CMK (cell line): ENCODE measurements at regions not wholly inside any gene's neighbourhood (a gene's known extent, or its start where the extent isn't known, plus 50 kb on each side); places are given as distances from the start of the nearest gene placed in this dataset.
"Not testable (repeated sequence)": the region's sequence is repeated elsewhere in the genome, so short reads cannot be mapped to it uniquely, and the experiment has no call there.

ENCODE experiments used
- DNase-seq: peaks from one replicate; pipeline ENCODE4 v3.0.0-alpha.2; 2010; ENCODE audit warnings: low read depth

DNA sequence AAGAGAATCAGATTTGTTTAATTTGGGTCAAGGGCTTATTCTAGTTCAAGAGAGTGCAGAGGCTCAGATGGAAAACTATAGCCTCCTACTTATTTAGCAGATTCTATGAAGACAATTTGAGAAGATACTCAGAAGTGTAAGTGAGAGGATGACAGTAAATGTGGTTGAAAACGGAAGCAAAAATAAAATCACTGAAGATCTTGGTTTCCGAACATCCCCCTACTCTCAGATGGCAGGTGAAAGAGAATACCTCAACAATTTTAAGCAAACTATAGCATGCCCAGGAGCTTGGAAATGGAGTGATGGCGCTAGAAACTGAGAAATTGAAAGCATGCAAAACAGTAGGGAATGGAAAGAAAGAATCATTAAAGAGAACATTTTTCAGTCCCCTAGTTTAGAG is 705.5 kb upstream of the CDH8 start:
- DNase-seq, result no peak

DNA sequence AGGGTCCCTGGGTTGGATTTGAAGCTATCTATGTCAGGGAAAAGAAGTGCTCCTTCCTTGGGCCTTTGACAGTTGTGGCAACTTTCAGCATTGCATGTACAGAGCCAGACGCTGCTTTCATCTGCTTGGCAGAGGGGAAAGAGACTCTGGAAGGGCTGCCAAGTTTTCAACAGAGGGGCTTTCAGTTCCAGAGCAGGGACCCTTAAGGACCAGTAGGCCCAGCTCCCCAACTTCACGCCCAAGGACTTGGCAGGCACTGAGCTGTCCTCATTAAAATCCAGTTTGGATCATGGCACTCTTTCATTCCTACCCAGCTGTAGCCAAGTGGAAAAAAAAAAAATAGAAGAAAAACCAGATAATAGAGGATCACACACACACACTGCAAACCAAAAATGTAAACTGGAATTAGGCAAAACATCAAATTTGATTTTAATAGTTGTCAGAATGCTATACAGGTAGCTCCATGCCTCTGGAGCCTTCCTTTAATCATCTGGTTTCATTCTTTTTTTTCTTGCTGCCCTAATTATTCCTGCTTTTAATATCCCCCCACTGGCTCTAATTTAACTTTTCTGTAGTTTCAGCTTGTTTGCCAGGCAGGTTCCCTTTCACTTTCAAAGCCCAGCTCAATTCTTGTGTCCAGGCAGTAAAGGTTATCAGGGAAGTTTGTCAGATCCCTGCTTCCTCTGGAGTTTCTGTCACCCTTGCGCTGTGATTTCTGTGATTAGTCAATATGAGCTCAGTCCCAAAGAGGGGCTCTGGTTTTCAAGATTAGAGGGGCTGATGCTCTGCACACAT is 702.6 kb upstream of the CDH8 start:
- DNase-seq, result no peak

DNA sequence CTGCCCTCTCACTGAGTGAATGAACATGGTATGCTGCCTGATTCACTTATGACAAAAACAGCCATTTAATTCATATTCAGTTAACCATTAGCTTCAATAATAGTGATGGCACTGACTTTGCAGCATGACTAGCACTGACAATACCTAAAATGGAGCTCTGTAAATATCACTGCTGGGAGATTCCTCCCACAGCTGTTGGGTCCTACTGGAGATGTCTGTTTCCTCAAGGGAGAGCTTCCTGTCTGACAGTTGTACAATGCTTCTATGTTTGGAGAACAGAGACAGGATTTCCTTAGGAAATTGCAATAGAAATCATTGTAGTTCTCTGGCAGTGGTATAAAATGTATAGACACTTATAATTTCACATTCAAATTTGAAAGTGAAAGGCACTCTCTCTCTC is 695.9 kb upstream of the CDH8 start:
- no peak for DNase-seq

DNA sequence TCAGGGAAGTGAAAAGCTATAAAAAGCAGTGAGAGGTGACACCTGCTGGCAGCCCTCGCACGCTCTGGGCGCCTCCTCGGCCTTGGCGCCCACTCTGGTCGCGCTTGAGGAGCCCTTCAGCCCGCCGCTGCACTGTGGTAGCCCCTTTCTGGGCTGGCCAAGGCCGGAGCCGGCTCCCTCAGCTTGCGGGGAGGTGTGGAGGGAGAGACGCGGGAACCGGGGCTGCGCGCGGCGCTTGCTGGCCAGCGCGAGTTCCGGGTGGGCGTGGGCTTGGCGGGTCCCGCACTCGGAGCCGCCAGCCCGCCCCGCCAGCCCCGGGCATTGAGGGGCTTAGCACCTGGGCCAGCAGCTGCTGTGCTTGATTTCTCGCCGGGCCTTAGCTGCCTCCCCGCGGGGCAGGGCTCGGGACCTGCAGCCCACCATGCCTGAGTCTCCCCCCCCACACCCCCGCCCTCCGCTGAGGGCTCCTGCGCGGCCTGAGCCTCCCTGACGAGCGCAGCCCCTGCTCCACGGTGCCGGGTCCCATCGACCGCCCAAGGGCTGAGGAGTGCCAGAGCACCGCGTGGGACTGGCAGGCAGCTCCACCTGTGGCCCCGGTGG is 688.5 kb upstream of the CDH8 start:
- DNase-seq, result not testable (repeated sequence)

DNA sequence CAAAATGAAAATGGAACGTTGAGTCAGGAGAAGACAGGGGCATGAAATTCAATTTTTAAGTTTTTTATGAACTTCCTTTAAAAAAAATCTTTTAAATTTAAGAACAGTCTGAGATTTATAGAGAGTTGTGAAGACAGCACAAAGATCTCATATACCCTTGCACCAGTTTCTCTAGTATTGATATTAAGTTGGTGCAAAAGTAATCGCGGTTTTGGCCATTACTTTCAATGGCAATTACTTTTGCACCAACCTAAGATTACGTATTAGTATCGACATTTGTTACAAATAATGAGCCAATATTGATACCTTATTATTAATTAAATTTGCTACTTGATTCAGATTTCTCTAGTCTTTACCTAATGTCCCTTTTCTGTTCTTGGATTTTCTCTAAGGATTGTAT is 684.4 kb upstream of the CDH8 start:
- no peak for DNase-seq

DNA sequence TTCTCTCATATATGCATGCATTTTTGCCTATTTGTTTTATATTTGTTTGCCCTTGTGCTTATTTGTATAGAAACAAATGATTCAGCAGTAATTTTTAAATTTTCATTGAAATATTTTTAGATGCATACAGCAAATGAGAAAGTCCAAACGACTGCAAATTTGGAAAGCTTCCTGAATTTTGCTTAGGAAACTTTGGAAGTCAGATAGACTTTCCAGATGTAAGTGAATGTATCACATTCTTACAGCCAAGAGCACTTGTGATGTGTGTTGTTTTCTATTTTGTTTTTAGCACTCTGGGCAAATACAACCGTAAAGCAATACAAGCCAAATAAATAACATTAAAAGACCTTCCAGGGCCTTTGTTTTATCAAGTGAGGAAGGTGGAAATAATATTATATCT is 680.8 kb upstream of the CDH8 start:
- DNase-seq, result no peak

DNA sequence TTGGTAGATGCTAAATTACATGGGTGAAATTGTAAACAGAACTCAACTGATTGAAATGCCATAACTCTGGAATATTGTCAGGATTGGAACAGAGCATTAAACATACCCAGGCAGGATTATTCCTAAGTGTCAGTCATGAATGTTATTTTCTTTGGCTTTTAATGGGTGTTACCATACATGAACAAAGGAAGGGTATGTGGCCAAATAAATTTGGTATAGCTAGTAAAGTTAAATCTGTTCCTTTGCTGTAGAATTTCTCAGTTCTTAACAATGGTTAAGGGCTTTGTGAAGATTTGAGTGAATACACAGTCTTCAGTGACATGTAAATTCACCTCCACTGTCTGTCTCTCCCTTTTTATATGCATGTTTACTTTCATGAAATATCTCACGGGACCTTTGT is 679.5 kb upstream of the CDH8 start:
- no peak for DNase-seq

DNA sequence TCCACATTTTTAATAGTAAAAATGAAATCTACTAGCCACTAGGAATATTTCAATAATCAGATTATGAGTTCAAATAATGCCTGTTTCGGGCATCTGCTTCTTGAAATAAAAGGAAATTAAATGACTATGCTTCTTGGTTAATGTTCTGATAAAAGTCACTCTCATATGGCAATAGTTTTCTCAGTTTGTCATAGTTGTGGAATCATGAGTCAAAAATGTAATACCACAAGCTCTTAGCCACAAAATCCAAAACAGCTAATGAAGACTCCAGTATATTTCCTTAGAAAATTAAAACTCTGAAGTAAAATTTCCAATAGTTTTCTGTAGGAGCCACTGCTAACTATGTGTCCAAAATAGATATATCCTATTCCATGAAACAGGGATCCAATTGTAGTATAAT is 676.3 kb upstream of the CDH8 start:
- no peak for DNase-seq

DNA sequence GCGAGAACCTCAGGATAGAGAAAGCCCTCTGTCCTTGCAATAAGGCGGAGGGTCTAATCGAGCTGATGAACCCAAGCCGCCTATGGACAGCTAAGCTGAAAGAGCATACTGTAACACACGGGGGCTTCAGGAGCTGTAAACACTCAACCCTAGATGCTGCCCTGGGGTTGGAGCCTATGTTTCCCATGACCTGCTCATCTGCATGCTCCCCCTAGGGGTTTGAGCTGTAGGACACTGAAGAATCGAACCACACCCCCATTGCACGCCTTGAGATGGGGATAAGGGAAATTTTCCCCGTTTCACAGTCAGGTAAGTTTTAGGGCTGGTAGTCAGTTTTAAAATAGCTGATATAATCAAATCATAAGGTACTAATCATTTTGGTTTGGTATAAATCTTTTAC is 675.6 kb upstream of the CDH8 start:
- DNase-seq, result no peak

DNA sequence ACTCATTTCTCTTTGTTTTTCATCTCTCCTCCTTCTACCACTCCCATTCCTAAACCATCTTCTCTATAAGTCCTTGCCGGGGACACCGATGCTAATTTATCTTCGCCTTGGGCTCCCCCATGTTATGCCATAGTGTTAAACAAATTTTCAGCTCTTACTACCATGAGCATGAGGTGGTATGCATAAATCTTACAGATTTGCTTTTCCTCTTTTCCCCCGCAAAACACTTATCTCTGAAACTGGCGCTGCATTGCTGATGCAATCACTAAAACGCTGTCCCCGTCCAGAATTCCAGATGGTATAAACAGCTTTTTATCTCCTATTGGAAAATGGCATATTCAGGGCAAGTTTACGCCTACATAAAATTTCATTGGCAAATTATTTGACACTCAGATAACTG is 673.6 kb upstream of the CDH8 start:
- DNase-seq, result no peak

DNA sequence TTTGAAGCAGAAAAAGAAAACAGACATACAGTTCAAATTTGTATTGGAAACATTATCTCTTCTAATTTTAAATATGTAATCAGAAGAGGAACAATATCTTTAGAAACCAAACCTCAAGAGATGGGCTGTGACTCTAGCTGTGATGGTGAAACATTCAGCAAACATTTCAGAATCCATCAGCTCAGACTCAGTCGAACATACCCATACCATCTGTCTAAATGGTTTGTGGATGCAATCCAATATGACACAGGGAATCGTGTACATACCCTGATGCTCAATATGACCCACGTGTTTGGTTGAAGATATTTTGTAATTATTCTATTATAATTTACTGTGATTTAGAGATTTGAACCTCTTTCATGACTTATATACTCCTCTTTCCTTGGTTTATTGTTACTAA is 665.2 kb upstream of the CDH8 start:
- no peak for DNase-seq

DNA sequence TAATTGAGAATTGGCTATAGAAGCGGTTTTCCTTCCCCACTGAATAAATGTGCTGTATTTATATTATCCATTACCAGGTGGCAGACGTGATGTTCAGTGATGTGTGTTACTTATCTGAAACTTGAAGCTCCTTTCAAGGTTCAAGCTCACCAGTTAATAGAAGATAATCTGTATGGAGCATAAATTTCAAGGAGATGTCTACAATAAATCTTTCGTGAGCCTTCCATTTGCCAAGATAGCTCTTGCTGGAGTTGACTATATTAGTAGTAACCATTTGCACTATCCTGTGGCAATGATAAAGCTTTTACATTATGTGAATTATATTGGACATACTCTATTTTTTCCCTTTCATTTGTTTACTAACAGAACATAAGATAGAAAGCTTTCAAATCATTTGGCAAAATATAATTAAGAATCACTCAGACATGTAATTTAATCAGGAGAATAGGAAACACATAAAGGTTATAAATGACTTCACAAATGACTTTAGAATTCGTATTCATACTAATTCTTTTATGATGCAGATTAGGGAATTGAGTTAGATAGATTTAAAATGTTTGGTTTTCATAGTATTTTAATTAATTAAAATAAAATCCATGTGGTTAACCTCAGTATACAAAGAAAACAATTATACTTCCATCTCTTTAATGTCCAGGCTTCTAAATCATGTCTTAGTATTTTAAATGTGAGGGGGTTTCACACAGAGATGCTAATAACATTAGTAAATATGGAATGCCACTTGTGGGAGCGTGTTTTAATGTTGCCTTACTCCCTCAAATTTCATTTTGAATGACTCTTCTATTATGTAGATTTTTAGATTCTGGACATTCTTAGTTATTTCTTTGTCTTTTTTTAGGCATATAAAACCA is 664.4 kb upstream of the CDH8 start:
- no peak for DNase-seq

DNA sequence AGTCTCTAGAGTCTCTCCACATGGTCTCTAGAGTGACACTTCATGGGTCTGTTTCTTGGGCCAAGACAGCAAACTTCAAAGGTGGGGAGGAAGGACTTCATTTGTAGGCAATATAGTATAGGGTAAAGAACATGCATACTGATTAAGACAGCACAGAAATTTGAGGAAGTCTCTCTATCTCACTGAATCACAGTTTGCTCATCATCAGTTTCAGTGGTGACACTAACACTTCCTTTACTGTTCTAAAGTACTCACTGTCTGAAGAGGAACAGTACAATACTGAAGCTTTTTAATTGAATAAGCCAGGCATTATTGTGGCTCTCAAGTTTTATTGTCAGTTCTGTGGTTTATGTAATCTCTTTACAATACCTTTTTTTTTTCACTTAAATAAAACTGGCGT is 656.4 kb upstream of the CDH8 start:
- DNase-seq, result no peak

DNA sequence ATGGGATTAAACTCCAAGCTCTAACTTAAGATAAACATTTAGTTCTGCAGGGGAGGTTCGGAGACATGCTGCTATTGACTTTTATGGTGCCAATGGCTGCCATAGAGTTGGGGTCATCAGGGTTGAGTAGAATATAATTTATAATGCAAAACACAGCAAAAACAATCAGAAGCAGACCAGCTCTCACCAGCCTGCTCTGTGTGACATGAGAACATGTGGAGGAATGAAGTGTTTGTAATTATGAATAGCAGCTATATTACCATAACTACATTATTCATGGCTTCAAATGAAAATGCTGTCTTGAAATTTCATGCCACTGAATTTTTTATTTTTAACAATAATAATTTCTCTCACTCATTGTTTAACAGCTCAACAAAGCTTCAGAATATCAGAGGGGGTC is 645.6 kb upstream of the CDH8 start:
- DNase-seq, result no peak

DNA sequence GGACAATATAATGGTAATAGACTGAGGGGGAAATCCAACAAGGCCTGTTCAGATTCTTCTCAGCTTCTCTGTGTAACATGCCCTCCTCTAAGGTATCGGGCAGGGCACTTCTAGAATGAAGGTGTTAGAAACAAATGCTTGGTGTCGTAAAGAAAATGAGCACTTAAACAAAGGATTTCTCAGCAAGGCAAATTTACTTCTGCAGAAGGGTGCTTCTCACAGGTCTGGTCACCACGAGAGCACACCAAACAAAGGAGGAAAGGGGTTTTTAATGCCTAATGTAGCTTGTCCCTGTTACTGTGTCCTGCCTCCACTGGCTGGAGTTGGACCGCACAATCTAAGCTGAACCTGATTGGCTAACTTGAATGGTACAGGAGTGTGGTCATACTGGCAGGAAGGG is 642.6 kb upstream of the CDH8 start:
- no peak for DNase-seq

DNA sequence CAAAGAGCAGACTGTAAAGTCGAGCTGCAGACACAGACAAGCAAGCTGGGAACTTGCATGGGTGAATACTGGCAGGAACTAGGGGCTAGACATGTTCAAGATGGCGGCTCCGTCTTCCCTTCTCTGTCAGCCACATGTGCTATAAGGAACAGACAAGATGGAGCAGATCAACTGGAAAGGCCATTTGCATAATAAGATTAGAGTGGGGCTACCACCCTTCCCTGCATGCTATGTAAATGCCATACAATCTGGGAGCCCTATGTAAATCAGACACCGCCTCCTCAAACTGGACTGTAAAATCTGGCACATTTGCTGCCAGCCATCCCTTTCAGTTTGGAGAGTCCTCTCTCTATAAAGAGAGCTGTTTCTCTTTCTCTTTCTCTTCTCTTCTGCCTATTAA is 640.1 kb upstream of the CDH8 start:
- no peak for DNase-seq

DNA sequence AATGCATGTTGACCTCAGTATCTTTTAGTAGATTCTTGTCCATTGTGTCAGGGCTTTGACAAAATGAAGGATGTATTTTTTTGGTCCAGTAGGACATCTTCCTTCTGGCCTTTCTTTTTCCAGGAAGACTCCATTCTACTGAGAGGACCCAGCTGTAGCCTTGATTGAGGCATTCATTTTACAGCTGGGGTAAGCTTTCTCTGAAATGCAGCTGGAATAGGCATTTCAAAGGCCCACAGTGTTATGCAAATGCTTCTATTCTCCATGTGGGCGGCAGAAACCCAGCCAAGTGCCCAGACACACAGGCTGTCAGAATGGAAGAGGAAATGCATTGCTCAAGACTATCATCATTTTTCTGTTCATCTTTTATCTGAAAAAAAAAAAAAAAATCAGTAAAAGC is 629.0 kb upstream of the CDH8 start:
- DNase-seq, result no peak

DNA sequence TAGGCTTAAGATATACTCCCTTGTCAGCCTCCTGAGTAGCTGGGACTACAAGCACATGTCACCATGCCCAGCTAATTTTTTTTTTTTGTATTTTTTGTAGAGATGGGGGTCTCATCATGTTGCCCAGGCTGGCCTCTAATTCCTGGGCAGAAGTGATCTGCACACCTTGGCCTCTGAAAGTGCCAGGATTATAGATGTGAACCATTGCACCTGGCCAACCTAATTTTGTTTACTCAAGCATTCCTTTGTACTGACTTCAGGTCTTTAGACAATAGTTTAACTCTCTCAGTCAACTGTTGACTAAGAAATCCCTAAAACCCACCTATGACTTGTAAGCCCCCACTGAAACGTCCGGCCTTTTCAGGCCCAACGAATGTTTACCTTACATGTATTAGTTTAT is 628.3 kb upstream of the CDH8 start:
- DNase-seq, result no peak

DNA sequence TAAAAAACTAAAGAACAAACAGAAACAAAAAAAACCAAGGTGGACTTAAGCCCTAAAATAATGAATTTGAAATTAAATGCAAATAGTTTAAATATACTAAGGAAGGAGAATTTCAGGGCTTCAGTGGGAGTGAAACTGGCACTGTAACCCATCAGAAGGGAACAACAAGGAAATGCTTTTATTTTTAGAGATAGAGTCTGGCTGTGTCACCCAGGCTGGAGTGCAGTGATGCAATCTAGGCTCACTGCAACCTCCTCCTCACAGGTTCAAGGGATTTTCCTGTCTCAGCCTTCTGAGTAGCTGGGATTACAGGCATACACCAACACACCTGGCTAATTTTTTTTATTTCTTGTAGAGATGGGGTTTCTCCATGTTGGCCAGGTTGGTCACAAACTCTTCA is 625.2 kb upstream of the CDH8 start:
- DNase-seq, result no peak

DNA sequence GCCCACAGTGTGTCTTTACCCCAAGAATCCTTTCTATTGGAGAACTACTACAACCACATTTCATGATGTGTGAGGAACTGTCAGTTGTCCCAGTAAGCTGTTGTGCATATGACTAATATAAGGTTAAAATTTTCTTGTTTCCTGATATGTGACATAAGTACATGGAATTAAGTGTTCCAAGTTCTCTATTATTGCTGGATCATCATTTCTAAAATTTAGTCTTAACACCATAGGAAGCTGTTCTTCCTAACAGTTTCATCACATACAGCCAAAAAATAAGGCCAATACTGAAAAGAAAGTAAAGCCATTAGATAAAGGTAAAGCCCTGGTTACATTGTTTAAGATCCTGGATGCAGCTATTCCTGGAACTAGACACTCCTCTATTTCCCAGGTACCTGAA is 620.9 kb upstream of the CDH8 start:
- DNase-seq, result no peak

DNA sequence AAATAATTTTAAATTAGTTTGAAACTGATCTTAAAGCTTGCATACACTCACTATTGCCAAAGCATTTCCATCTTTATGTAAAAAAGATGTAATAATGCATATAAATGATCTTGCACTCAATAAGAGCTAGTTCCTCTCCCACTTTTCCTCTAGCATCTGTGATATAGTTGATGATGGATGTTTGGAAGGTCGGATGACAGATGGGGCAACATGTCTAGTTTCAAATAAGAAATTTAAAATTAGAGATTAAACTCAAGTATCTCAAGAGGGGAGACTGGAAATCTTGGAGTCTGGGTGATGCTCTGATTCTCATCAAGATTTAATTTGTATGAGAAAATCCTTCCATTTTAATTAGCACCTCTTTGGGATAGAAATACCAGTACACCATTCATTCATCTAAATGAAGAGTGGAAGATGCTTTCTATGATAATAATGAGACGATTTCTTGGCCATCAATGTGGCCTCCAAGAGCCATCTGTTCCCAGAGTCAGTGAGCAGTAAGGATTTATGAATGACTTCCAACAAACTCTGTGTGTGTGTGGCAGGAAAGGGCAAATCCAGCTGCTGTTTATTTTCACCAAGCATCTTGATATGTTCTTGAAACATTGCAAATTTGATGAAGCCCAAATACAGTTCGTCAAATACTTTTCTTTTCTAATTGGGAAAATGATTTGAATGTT is 616.3 kb upstream of the CDH8 start:
- no peak for DNase-seq

DNA sequence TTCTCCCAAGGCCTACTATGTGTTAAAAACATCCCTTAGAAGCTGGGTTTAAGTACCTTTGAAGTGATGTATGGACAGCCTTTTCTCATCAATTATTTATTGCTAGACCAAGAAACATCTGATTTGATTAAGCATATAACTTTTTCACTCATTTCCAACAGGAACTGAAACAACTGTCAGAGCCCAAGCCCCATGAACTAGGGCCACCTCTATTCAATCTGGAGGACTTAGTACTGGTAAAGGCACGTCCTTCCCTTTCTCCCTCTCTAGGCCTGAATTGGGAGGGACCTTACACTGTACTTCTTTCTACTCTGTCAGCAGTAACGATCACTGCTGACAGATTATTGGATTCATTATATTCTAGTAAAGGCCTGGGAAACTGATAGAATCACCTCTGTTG is 612.0 kb upstream of the CDH8 start:
- no peak for DNase-seq
